ENCODE measurements at regions not wholly inside any gene's neighbourhood (a gene's known extent, or its start where the extent isn't known, plus 50 kb on each side); places are given as distances from the start of the nearest gene placed in this dataset.

GRCh38 chr2:128799730-128800129 lies 481.1 kb upstream of the HS6ST1 start:
- TF ChIP-seq, protein P1, sequence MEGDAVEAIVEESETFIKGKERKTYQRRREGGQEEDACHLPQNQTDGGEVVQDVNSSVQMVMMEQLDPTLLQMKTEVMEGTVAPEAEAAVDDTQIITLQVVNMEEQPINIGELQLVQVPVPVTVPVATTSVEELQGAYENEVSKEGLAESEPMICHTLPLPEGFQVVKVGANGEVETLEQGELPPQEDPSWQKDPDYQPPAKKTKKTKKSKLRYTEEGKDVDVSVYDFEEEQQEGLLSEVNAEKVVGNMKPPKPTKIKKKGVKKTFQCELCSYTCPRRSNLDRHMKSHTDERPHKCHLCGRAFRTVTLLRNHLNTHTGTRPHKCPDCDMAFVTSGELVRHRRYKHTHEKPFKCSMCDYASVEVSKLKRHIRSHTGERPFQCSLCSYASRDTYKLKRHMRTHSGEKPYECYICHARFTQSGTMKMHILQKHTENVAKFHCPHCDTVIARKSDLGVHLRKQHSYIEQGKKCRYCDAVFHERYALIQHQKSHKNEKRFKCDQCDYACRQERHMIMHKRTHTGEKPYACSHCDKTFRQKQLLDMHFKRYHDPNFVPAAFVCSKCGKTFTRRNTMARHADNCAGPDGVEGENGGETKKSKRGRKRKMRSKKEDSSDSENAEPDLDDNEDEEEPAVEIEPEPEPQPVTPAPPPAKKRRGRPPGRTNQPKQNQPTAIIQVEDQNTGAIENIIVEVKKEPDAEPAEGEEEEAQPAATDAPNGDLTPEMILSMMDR (optimal IDR thresholded peaks at IDR 0.05 in 1 of 3, IDR thresholded peaks at IDR 0.05 in 1 of 3, conservative IDR thresholded peaks at IDR 0.05 in 1 of 3; ENCODE audit: extremely low read depth in 1 of 3, insufficient read depth in 2 of 3, low read length in 3 of 3) = no peak
- TF ChIP-seq EZH2 (IDR thresholded peaks at IDR 0.05; ENCODE audit: low read length) = no peak
